ENCODE measurements at regions not wholly inside any gene's neighbourhood (a gene's known extent, or its start where the extent isn't known, plus 50 kb on each side); places are given as distances from the start of the nearest gene placed in this dataset.

GRCh38 chr2:185360776-185361175 is 377.8 kb upstream of the FSIP2 start:
- TF ChIP-seq POLR2A (IDR thresholded peaks at IDR 0.05; ENCODE audit: low read length) (no peak), GATA1 (IDR thresholded peaks at IDR 0.05; ENCODE audit: low read depth, low read length) (no peak)
